ENCODE measurements at regions not wholly inside any gene's neighbourhood (a gene's known extent, or its start where the extent isn't known, plus 50 kb on each side); places are given as distances from the start of the nearest gene placed in this dataset.

GRCh38 chr4:107402291-107402690 lies 317.7 kb downstream of the PAPSS1 start:
- H3K4me3 ChIP-seq (ENCODE audit: low read depth, low read length), result no peak overlapping the region

GRCh38 chr4:107392951-107393350 lies 327.1 kb downstream of the PAPSS1 start:
- no peak overlapping the region for H3K4me3 ChIP-seq (ENCODE audit: low read depth, low read length)
- no peaks in the 10 kb centered on the region for H3K27me3 ChIP-seq (ENCODE audit: insufficient read depth, low read depth, severe bottlenecking)
- H3K9me3 ChIP-seq (ENCODE audit: severe bottlenecking), result no peaks in the 10 kb centered on the region
- H3K36me3 ChIP-seq, result no peaks in the 10 kb centered on the region
- DNase-seq, result no peak
- no peak overlapping the region for H3K27ac ChIP-seq
- TF ChIP-seq CTCF (IDR thresholded peaks at IDR 0.05; ENCODE audit: low read depth, low read length), result no peak

More at GRCh38 chr4:107402291-107402690, 317.7 kb downstream of the PAPSS1 start:
- Histone ChIP-seq H3K27ac (no peak overlapping the region), H3K9me3 (ENCODE audit: severe bottlenecking) (no peaks in the 10 kb centered on the region), H3K27me3 (ENCODE audit: insufficient read depth, low read depth, severe bottlenecking) (no peaks in the 10 kb centered on the region), H3K36me3 (no peaks in the 10 kb centered on the region)
- no peak for DNase-seq
- no peak for TF ChIP-seq CTCF (IDR thresholded peaks at IDR 0.05; ENCODE audit: low read depth, low read length)

GRCh38 chr4:107392380-107392779 lies 327.7 kb downstream of the PAPSS1 start:
- no peaks in the 10 kb centered on the region for H3K27me3 ChIP-seq (ENCODE audit: insufficient read depth, low read depth, severe bottlenecking)
- no peak overlapping the region for H3K27ac ChIP-seq
- no peaks in the 10 kb centered on the region for H3K36me3 ChIP-seq
- TF ChIP-seq CTCF (IDR thresholded peaks at IDR 0.05; ENCODE audit: low read depth, low read length), result no peak
- no peak overlapping the region for H3K4me3 ChIP-seq (ENCODE audit: low read depth, low read length)
- no peaks in the 10 kb centered on the region for H3K9me3 ChIP-seq (ENCODE audit: severe bottlenecking)
- no peak for DNase-seq

- Histone ChIP-seq H3K27me3 (ENCODE audit: insufficient read depth, low read depth, severe bottlenecking) (no peaks in the 10 kb centered on the region), H3K27ac (no peak overlapping the region), H3K9me3 (ENCODE audit: severe bottlenecking) (no peaks in the 10 kb centered on the region), H3K36me3 (no peaks in the 10 kb centered on the region), H3K4me3 (ENCODE audit: low read depth, low read length) (no peak overlapping the region)
- TF ChIP-seq CTCF (IDR thresholded peaks at IDR 0.05; ENCODE audit: low read depth, low read length), result no peak
- DNase-seq, result no peak
These were observed 328.4 kb downstream of the PAPSS1 start for GRCh38 chr4:107391630-107392028.

GRCh38 chr4:107391009-107391629 lies 328.9 kb downstream of the PAPSS1 start:
- DNase-seq, result no peak
- H3K4me3 ChIP-seq (ENCODE audit: low read depth, low read length), result no peak overlapping the region
- TF ChIP-seq CTCF (IDR thresholded peaks at IDR 0.05; ENCODE audit: low read depth, low read length), result no peak
- no peak overlapping the region for H3K27ac ChIP-seq
- no peaks in the 10 kb centered on the region for H3K36me3 ChIP-seq
- H3K27me3 ChIP-seq (ENCODE audit: insufficient read depth, low read depth, severe bottlenecking), result no peaks in the 10 kb centered on the region
- no peaks in the 10 kb centered on the region for H3K9me3 ChIP-seq (ENCODE audit: severe bottlenecking)

GRCh38 chr4:107389965-107390364 lies 330.1 kb downstream of the PAPSS1 start:
- TF ChIP-seq CTCF (IDR thresholded peaks at IDR 0.05; ENCODE audit: low read depth, low read length), result no peak
- Histone ChIP-seq H3K27ac (no peak overlapping the region), H3K9me3 (ENCODE audit: severe bottlenecking) (no peaks in the 10 kb centered on the region), H3K36me3 (no peaks in the 10 kb centered on the region), H3K4me3 (ENCODE audit: low read depth, low read length) (no peak overlapping the region), H3K27me3 (ENCODE audit: insufficient read depth, low read depth, severe bottlenecking) (no peaks in the 10 kb centered on the region)
- no peak for DNase-seq
